Gastroesophageal sphincter (tissue), 4 donors: ENCODE measurements at regions not wholly inside any gene's neighbourhood (a gene's known extent, or its start where the extent isn't known, plus 50 kb on each side); places are given as distances from the start of the nearest gene placed in this dataset.

Source experiments
- ATAC-seq: fragments of 150-250 bp; one replicate; pipeline ENCODE4 v1.9.1; 2016; ENCODE audit warnings: mild to moderate bottlenecking, moderate library complexity
- H3K27ac ChIP-seq, 4 donors: fragments of 200-600 bp; sonication (generic) in 3 of 4; 1 replicate in 3 of 4; 2 replicates in 1 of 4; pipeline ENCODE4 v1.5.1; 2016 to 2019
- H3K27me3 ChIP-seq: fragments of 200-600 bp; sonication (generic); one replicate; pipeline ENCODE4 v1.5.1; 2019
- H3K36me3 ChIP-seq, 2 donors: fragments of 200-600 bp; sonication (generic); one replicate each; pipeline ENCODE4 v1.5.1; 2019; ENCODE audit warnings: control low read depth in 1 of 2
- H3K4me1 ChIP-seq, 3 donors: fragments of 200-600 bp; sonication (generic); 1 replicate in 2 of 3; 2 replicates in 1 of 3; pipeline ENCODE4 v1.5.1; 2016 to 2019; ENCODE audit warnings: control low read depth in 2 of 3
- H3K4me3 ChIP-seq, 2 donors: fragments of 200-600 bp; sonication (generic); one replicate each; pipeline ENCODE4 v1.5.1; 2019; ENCODE audit warnings: mild to moderate bottlenecking in 1 of 2, moderate library complexity in 1 of 2
- H3K9me3 ChIP-seq, 3 donors: fragments of 200-600 bp; sonication (generic); one replicate each; pipeline ENCODE4 v1.5.1; 2017 to 2019; ENCODE audit warnings: control low read depth in 2 of 3
- EP300 ChIP-seq: sonication (generic); formaldehyde crosslinking; IDR thresholded peaks from one replicate; pipeline ENCODE4 v1.6.1; 2017; ENCODE audit warnings: antibody characterized with exemption, mild to moderate bottlenecking
- POLR2A ChIP-seq, 2 donors: fragments of 450-650 bp; IDR thresholded peaks; one replicate each; pipeline ENCODE4 v1.6.1; 2017; ENCODE audit warnings: antibody characterized with exemption in 2 of 2, mild to moderate bottlenecking in 2 of 2, moderate library complexity in 1 of 2
- POLR2AphosphoS5 ChIP-seq: sonication (generic); formaldehyde crosslinking; IDR thresholded peaks from one replicate; pipeline ENCODE4 v1.6.1; 2017; ENCODE audit warnings: antibody characterized with exemption
- WGBS, 2 donors: methylation state at CpG; one replicate each; pipeline ENCODE4 v1.1.5; 2018; ENCODE audit warnings: low coverage in 1 of 2; 5-methylcytosine and 5-hydroxymethylcytosine counted together
- TF ChIP-seq, protein P1 (sequence below), 4 experiments: fragments of 200-600 bp in 2 of 4; fragments of 450-650 bp in 2 of 4; sonication (generic) in 1 of 4; IDR thresholded peaks; one replicate each; pipeline ENCODE4 v1.5.1; 2017 to 2019; ENCODE audit warnings: antibody characterized with exemption in 4 of 4, mild to moderate bottlenecking in 2 of 4, moderate library complexity in 2 of 4

DNA sequence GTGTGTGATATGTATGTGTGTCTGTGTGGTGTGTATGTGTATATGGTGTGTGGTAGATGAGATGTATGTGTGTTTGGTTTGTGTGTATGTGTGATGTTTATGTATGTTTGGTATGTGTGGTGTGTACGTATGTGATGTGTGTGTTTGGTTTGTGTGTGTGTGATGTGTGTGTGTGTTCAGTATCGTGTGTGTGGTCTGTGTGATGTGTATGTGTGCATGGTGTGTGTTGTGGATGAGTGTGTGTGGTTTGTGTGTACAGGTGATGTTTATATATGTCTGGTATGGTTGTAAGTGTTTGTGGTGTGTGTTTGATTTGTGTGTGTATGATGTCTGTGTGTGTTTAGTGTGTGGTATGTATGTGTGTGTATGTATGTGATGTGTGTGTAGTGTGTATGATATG, 199.4 kb downstream of the SUDS3 start:
- no peak for ATAC-seq
- no peaks in the 10 kb centered on the region for H3K36me3 ChIP-seq
- no peak overlapping the region for H3K4me3 ChIP-seq
- TF ChIP-seq, protein P1, sequence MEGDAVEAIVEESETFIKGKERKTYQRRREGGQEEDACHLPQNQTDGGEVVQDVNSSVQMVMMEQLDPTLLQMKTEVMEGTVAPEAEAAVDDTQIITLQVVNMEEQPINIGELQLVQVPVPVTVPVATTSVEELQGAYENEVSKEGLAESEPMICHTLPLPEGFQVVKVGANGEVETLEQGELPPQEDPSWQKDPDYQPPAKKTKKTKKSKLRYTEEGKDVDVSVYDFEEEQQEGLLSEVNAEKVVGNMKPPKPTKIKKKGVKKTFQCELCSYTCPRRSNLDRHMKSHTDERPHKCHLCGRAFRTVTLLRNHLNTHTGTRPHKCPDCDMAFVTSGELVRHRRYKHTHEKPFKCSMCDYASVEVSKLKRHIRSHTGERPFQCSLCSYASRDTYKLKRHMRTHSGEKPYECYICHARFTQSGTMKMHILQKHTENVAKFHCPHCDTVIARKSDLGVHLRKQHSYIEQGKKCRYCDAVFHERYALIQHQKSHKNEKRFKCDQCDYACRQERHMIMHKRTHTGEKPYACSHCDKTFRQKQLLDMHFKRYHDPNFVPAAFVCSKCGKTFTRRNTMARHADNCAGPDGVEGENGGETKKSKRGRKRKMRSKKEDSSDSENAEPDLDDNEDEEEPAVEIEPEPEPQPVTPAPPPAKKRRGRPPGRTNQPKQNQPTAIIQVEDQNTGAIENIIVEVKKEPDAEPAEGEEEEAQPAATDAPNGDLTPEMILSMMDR (IDR thresholded peaks at IDR 0.05) = no peak
- TF ChIP-seq EP300 (no peak), POLR2AphosphoS5 (no peak)
- 78 to 90% methylated on average over 2 of the region's 2 CpGs for WGBS, 2 donors
- H3K4me1 ChIP-seq = no peaks in the 10 kb centered on the region
- no peaks in the 10 kb centered on the region for H3K27me3 ChIP-seq
- peaks cover 0 to 6% (median 0%) of the 10 kb centered on the region in 3 donors for H3K9me3 ChIP-seq
- no peak overlapping the region for H3K27ac ChIP-seq

DNA sequence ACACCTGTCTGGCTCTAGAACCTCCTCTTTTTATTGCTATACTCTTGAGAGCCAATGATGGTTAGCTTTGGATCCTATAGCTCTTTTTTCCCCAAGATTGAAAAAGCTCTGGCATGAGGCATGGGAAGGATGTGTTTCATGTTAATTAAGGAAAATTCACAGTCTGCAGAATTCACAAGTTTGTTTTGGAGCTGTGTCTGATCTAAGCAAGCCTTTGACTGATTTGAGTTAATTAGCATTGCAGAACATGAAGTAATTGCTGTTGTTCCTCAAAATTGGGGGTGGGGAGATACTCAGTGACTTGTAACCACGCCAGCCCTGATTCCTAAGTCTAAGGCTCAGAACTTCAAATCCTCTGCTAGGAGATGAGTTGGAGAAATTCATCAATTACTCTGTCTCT, 205.0 kb downstream of the SUDS3 start:
- TF ChIP-seq EP300 (no peak), POLR2A (IDR thresholded peaks at IDR 0.05) (no peak), POLR2AphosphoS5 (no peak)
- TF ChIP-seq, protein P1 (IDR thresholded peaks at IDR 0.05) = no peak
- Histone ChIP-seq H3K36me3 (no peaks in the 10 kb centered on the region), H3K27me3 (no peaks in the 10 kb centered on the region), H3K4me1 (no peaks in the 10 kb centered on the region), H3K27ac (no peak overlapping the region), H3K4me3 (no peak overlapping the region), H3K9me3 (peaks cover 0 to 5% (median 0%) of the 10 kb centered on the region in 3 donors)
- no peak for ATAC-seq
- WGBS, 2 donors = 60% methylated on average over 1 of the region's 1 CpG; no CpG with 5 or more reads in 1 of the 2 donors

DNA sequence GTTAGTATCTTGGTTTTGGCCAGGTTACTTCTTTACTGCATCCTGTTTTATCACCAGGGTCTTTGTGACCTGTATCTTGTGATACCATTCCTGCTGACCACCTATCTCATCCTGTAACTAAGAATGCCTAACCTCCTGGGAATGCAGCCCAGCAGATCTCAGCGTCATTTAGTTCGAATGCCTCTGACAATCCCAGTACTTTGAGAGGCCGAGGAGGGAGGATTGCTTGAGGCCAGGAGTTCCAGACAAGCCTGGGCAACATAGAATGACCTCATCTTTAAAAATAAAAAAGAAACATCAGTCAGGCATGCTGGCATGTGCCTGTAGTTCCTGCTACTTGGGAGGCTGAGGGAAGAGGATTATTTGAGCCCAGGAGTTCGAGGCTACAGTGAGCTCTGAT, 206.5 kb downstream of the SUDS3 start:
- no peaks in the 10 kb centered on the region for H3K36me3 ChIP-seq

DNA sequence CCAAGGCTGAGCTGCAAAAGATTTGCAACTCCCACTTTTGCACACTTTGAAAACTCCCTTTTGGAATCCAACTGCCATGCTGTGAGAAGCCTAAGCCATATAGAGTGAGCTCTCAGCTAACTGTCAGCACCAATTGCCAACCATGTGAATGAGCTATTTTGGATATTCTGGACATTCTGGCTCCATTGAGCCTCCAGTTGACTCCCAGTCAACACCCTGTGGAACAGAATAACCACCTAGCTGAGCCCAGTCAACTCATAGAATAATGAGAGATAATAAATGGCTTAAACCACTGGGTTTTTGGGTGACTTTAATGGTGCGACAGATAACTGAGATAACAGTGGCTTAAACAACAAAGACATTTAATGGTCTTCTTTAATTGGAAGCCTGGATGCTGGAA, 210.1 kb downstream of the SUDS3 start:
- H3K9me3 ChIP-seq = peaks cover 0 to 13% (median 0%) of the 10 kb centered on the region in 3 donors
- no peak overlapping the region for H3K4me3 ChIP-seq
- no peak for ATAC-seq
- no peaks in the 10 kb centered on the region for H3K36me3 ChIP-seq
- H3K27me3 ChIP-seq = no peaks in the 10 kb centered on the region
- H3K4me1 ChIP-seq = no peaks in the 10 kb centered on the region
- TF ChIP-seq POLR2AphosphoS5 (no peak), EP300 (no peak), POLR2A (IDR thresholded peaks at IDR 0.05) (no peak)
- TF ChIP-seq, protein P1 (IDR thresholded peaks at IDR 0.05) = no peak
- 100% methylated on average over 1 of the region's 1 CpG; no CpG with 5 or more reads in 1 of the 2 donors for WGBS, 2 donors
- H3K27ac ChIP-seq = no peak overlapping the region

More for the DNA sequence above, 206.5 kb downstream of the SUDS3 start:
- Histone ChIP-seq H3K27ac (no peak overlapping the region), H3K4me3 (no peak overlapping the region), H3K9me3 (peaks cover 0 to 13% (median 0%) of the 10 kb centered on the region in 3 donors), H3K27me3 (no peaks in the 10 kb centered on the region), H3K4me1 (no peaks in the 10 kb centered on the region)
- no peak for TF ChIP-seq POLR2A (IDR thresholded peaks at IDR 0.05)
- TF ChIP-seq EP300 = no peak
- TF ChIP-seq POLR2AphosphoS5 = no peak
- TF ChIP-seq, protein P1 (IDR thresholded peaks at IDR 0.05) = no peak
- 75 to 80% methylated on average over 1 to 2 of the region's 4 CpGs for WGBS, 2 donors
- ATAC-seq = no peak

DNA sequence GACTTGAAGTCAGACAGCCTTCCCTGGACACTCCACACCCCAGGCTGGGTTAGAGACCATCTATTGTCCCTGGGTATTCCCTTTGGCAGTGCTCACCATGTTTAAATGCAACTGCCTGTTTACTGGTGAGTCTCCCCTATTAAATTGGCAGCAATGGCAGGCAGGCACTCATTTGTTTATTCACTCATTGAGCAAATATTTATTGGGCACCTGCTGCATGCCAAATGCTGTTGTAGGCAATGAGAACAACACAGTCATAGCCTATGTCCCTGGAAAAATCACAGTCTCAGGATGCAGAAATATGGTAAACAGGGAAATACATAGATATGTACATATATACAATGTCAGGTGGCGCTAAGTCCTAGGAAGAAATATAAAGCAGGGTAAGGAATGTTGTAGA, 212.8 kb downstream of the SUDS3 start:
- H3K4me3 ChIP-seq = no peak overlapping the region
- H3K36me3 ChIP-seq = no peaks in the 10 kb centered on the region
- TF ChIP-seq POLR2A (IDR thresholded peaks at IDR 0.05) = no peak
- no peak for TF ChIP-seq EP300
- TF ChIP-seq, protein P1 (IDR thresholded peaks at IDR 0.05) = no peak
- TF ChIP-seq POLR2AphosphoS5 = no peak
- no peak for ATAC-seq
- 100% methylated on average over 1 of the region's 1 CpG; no CpG with 5 or more reads in 1 of the 2 donors for WGBS, 2 donors
- no peak overlapping the region for H3K27ac ChIP-seq
- H3K27me3 ChIP-seq = no peaks in the 10 kb centered on the region
- no peaks in the 10 kb centered on the region for H3K4me1 ChIP-seq
- peaks cover 0 to 13% (median 0%) of the 10 kb centered on the region in 3 donors for H3K9me3 ChIP-seq
